ENCODE measurements at regions not wholly inside any gene's neighbourhood (a gene's known extent, or its start where the extent isn't known, plus 50 kb on each side); places are given as distances from the start of the nearest gene placed in this dataset.

DNA sequence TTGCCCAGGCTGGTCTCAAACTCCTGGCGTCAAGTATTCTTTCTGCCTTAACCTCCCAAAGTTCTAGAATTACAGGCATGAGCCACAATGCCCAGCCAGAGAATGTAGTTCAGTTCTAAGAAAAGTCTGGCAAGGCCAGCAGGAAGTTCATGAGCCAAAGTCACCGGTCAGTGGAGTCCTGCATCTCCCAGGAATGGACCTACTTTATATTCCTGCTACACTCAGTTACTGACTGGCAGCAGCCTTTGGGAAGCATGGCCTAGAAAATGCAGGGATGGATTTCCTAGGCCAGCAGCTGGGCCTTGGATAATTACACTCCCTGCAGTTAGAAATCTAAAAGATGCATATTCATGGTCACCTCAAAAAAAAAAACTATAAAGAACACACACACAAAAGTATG, 135.7 kb downstream of the CAAP1 start:
- Histone ChIP-seq H3K36me3 (ENCODE audit: insufficient read depth, low read length) (no peaks in the 10 kb centered on the region), H3K79me2 (ENCODE audit: insufficient read depth, low read length) (no peaks in the 10 kb centered on the region), H3K27me3 (ENCODE audit: insufficient read depth, low read length) (no peaks in the 10 kb centered on the region), H2AFZ (ENCODE audit: low read depth, low read length) (no peak overlapping the region), H4K20me1 (ENCODE audit: insufficient read depth, low read length) (no peaks in the 10 kb centered on the region), H3K9ac (ENCODE audit: low read length) (no peak overlapping the region), H3K4me1 (ENCODE audit: insufficient read depth, low read length) (no peaks in the 10 kb centered on the region), H3K4me2 (ENCODE audit: low read length) (no peak overlapping the region), H3K27ac (ENCODE audit: low read depth, low read length) (no peak overlapping the region), H3K9me3 (ENCODE audit: insufficient read depth, low read depth, low read length) (no peaks in the 10 kb centered on the region), H3K4me3 (ENCODE audit: insufficient read depth, low read depth, low read length) (no peak overlapping the region)
- FAIRE-seq (no peak), DNase-seq (ENCODE audit: low read depth) (no peak)
- Mint-ChIP-seq H3K27ac (ENCODE audit: unreplicated experiment) (no peak overlapping the region), H3K9me3 (ENCODE audit: unreplicated experiment) (peaks cover 2% of the 10 kb centered on the region), H3K4me1 (ENCODE audit: low read depth, unreplicated experiment) (no peaks in the 10 kb centered on the region), H3K36me3 (ENCODE audit: low read depth, unreplicated experiment) (no peaks in the 10 kb centered on the region), H3K4me3 (ENCODE audit: unreplicated experiment) (no peak overlapping the region), H3K27me3 (ENCODE audit: low read depth, unreplicated experiment) (no peaks in the 10 kb centered on the region)
- TF ChIP-seq, protein P1, sequence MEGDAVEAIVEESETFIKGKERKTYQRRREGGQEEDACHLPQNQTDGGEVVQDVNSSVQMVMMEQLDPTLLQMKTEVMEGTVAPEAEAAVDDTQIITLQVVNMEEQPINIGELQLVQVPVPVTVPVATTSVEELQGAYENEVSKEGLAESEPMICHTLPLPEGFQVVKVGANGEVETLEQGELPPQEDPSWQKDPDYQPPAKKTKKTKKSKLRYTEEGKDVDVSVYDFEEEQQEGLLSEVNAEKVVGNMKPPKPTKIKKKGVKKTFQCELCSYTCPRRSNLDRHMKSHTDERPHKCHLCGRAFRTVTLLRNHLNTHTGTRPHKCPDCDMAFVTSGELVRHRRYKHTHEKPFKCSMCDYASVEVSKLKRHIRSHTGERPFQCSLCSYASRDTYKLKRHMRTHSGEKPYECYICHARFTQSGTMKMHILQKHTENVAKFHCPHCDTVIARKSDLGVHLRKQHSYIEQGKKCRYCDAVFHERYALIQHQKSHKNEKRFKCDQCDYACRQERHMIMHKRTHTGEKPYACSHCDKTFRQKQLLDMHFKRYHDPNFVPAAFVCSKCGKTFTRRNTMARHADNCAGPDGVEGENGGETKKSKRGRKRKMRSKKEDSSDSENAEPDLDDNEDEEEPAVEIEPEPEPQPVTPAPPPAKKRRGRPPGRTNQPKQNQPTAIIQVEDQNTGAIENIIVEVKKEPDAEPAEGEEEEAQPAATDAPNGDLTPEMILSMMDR (IDR thresholded peaks at IDR 0.05; ENCODE audit: insufficient read depth, low read depth, low read length), result no peak
- no peak for TF ChIP-seq EZH2 (IDR thresholded peaks at IDR 0.05; ENCODE audit: insufficient read depth, low read length)

DNA sequence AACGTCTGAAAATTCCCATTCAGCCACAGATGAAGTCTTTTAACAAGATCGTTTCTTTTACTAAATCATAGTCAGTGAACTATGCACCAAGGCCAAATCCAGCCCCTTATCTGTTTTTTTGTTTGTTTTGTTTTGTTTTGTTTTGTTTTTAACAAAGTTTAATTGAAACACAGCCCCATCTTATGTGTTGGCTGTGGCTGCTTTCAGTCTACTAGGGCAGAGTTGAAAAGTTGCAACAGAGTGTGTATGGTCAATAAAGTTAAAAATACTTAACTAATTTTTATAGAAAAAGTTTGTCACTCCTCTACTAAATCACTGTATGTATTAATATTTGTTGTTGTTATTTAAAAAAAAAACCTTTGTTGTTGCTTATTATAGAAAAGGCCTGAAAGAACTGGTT, 137.1 kb downstream of the CAAP1 start:
- Histone ChIP-seq H4K20me1 (ENCODE audit: insufficient read depth, low read length) (no peaks in the 10 kb centered on the region), H2AFZ (ENCODE audit: low read depth, low read length) (no peak overlapping the region), H3K4me3 (ENCODE audit: insufficient read depth, low read depth, low read length) (no peak overlapping the region), H3K4me2 (ENCODE audit: low read length) (no peak overlapping the region), H3K9ac (ENCODE audit: low read length) (no peak overlapping the region), H3K9me3 (ENCODE audit: insufficient read depth, low read depth, low read length) (no peaks in the 10 kb centered on the region), H3K36me3 (ENCODE audit: insufficient read depth, low read length) (no peaks in the 10 kb centered on the region), H3K4me1 (ENCODE audit: insufficient read depth, low read length) (no peaks in the 10 kb centered on the region), H3K27me3 (ENCODE audit: insufficient read depth, low read length) (no peaks in the 10 kb centered on the region), H3K79me2 (ENCODE audit: insufficient read depth, low read length) (no peaks in the 10 kb centered on the region), H3K27ac (ENCODE audit: low read depth, low read length) (no peak overlapping the region)
- H3K4me1 Mint-ChIP-seq (ENCODE audit: low read depth, unreplicated experiment), result no peaks in the 10 kb centered on the region
- no peaks in the 10 kb centered on the region for H3K36me3 Mint-ChIP-seq (ENCODE audit: low read depth, unreplicated experiment)
- no peak overlapping the region for H3K4me3 Mint-ChIP-seq (ENCODE audit: unreplicated experiment)
- no peaks in the 10 kb centered on the region for H3K27me3 Mint-ChIP-seq (ENCODE audit: low read depth, unreplicated experiment)
- H3K27ac Mint-ChIP-seq (ENCODE audit: unreplicated experiment), result peak overlapping the region; percentile 22
- TF ChIP-seq, protein P1 (IDR thresholded peaks at IDR 0.05; ENCODE audit: insufficient read depth, low read depth, low read length), result no peak
- TF ChIP-seq EZH2 (IDR thresholded peaks at IDR 0.05; ENCODE audit: insufficient read depth, low read length), result no peak
- DNase-seq (ENCODE audit: low read depth), result no peak
- H3K9me3 Mint-ChIP-seq (ENCODE audit: unreplicated experiment), result peaks cover 4% of the 10 kb centered on the region
- FAIRE-seq, result no peak

DNA sequence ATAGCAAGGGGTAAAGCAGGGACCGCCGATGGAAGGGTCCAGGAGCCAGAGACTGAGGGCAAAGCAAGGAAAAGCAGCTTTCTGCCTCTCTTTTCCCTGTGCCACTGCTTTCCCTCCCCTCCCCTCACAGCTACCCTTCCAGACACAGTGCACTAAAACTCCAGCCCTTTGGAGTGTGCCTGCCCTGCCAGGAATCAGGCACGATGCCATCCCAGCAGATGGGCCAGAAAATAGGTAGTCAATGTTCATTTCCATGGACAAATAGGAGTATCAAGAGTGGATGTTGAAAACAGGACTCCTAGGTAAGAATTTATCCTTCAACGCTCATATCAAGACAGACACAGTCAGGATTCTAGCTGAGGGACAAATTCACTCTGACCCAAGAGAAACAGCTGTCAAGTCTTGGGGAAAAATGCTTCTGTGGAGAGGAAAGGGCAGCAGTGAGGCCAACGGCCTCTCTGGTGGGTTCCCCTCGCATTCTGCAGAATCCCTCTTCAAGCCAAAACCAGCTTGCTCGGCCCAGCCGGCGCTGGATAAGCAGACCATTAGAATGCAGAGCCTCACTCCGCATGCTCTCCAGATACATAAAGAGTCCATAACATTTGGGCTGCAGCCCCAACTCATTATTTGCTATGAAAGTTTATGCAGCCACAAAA, 138.0 kb downstream of the CAAP1 start:
- Histone ChIP-seq H2AFZ (ENCODE audit: low read depth, low read length) (no peak overlapping the region), H3K27ac (ENCODE audit: low read depth, low read length) (no peak overlapping the region), H3K36me3 (ENCODE audit: insufficient read depth, low read length) (no peaks in the 10 kb centered on the region), H3K79me2 (ENCODE audit: insufficient read depth, low read length) (no peaks in the 10 kb centered on the region), H3K4me1 (ENCODE audit: insufficient read depth, low read length) (no peaks in the 10 kb centered on the region), H4K20me1 (ENCODE audit: insufficient read depth, low read length) (no peaks in the 10 kb centered on the region), H3K9me3 (ENCODE audit: insufficient read depth, low read depth, low read length) (no peaks in the 10 kb centered on the region), H3K4me3 (ENCODE audit: insufficient read depth, low read depth, low read length) (no peak overlapping the region), H3K9ac (ENCODE audit: low read length) (no peak overlapping the region), H3K27me3 (ENCODE audit: insufficient read depth, low read length) (no peaks in the 10 kb centered on the region), H3K4me2 (ENCODE audit: low read length) (no peak overlapping the region)
- no peak overlapping the region for H3K27ac Mint-ChIP-seq (ENCODE audit: unreplicated experiment)
- no peaks in the 10 kb centered on the region for H3K36me3 Mint-ChIP-seq (ENCODE audit: low read depth, unreplicated experiment)
- FAIRE-seq, result no peak
- H3K4me3 Mint-ChIP-seq (ENCODE audit: unreplicated experiment), result no peak overlapping the region
- H3K4me1 Mint-ChIP-seq (ENCODE audit: low read depth, unreplicated experiment), result no peaks in the 10 kb centered on the region
- TF ChIP-seq, protein P1 (IDR thresholded peaks at IDR 0.05; ENCODE audit: insufficient read depth, low read depth, low read length), result no peak
- H3K27me3 Mint-ChIP-seq (ENCODE audit: low read depth, unreplicated experiment), result no peaks in the 10 kb centered on the region
- DNase-seq (ENCODE audit: low read depth), result no peak
- peaks cover 4% of the 10 kb centered on the region for H3K9me3 Mint-ChIP-seq (ENCODE audit: unreplicated experiment)
